ENCODE measurements at regions not wholly inside any gene's neighbourhood (a gene's known extent, or its start where the extent isn't known, plus 50 kb on each side); places are given as distances from the start of the nearest gene placed in this dataset.

DNA sequence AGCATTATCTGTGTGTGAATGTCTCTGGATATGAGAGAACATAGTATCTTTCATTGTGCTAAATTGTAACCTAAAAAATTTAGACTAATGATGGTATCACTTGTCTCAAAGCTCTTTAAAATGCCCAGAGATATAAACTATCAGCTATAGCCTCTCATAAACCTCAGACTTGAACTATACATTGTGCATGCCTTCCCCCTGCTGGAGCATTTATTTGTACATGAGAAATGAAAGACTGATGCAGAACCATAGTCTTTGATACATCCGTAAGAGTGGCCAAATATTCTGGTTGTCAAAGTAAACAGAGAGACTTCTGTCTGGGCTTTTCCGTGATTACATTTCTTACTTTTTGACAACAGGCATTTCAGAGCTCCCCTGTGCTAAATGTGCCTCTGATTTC, 71.9 kb upstream of the CCDC68 start:
- TF ChIP-seq EZH2 (IDR thresholded peaks at IDR 0.05; ENCODE audit: low read length, unreplicated experiment): no peak
- TF ChIP-seq, protein P1, sequence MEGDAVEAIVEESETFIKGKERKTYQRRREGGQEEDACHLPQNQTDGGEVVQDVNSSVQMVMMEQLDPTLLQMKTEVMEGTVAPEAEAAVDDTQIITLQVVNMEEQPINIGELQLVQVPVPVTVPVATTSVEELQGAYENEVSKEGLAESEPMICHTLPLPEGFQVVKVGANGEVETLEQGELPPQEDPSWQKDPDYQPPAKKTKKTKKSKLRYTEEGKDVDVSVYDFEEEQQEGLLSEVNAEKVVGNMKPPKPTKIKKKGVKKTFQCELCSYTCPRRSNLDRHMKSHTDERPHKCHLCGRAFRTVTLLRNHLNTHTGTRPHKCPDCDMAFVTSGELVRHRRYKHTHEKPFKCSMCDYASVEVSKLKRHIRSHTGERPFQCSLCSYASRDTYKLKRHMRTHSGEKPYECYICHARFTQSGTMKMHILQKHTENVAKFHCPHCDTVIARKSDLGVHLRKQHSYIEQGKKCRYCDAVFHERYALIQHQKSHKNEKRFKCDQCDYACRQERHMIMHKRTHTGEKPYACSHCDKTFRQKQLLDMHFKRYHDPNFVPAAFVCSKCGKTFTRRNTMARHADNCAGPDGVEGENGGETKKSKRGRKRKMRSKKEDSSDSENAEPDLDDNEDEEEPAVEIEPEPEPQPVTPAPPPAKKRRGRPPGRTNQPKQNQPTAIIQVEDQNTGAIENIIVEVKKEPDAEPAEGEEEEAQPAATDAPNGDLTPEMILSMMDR (conservative IDR thresholded peaks at IDR 0.05; ENCODE audit: low read depth, low read length): no peak; the same call in 1 of the 2 replicates
- no peak for TF ChIP-seq EZH2phosphoT487 (IDR thresholded peaks at IDR 0.05; ENCODE audit: borderline replicate concordance, low read length)
